ENCODE measurements at regions not wholly inside any gene's neighbourhood (a gene's known extent, or its start where the extent isn't known, plus 50 kb on each side); places are given as distances from the start of the nearest gene placed in this dataset.

DNA sequence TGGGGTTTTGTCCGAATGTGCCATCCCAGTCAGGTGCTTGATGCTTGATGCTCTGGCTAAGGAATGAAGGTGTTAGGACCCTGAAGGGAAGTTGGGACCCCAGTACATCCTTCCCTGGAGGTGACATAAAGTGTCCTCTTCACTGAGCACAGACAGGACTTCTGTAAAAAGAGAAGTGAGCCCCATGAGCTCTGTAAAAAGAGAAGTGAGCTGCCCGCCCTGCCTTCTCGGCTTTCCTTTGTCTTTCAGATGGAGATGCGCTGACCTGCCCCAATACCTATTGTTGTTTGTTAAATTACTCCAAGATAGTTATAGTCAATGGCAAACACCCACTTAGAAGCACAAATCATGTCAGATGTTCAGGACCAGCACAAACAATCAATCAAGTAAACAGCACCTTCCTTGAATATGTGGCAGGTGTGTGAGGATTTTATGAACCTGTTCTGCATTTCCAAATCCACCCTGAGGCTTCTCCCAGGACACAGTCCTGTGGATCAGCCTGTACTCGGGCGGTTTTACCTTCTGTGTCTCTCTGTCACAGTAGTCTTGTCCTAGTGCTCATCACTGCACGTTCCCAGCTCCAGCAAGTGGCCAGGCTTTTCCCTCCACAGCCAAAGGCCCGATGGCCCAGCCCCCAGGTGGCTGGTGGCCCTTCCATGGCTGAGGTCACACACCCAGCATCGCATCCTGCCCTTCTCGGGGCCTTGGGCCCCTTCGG, 191.4 kb downstream of the MTRR start:
- FAIRE-seq (peak; percentile 48), DNase-seq (ENCODE audit: low read depth in 1 of 2, low spot score in 2 of 2) (no peak)
- no peak overlapping the region for H2BK15ac ChIP-seq (ENCODE audit: low read length)
- WGBS, 2 experiments (ENCODE audit: extremely low coverage in 1 of 2, insufficient coverage in 1 of 2, insufficient read length in 1 of 2, insufficient replicate concordance in 2 of 2, low coverage in 1 of 2, low lambda C conversion rate in 2 of 2, missing lambda C conversion rate in 1 of 2): 58% methylated on average over 11 of the region's 11 CpGs; no CpG with 5 or more reads in 1 of the 2 experiments
- H2BK5ac ChIP-seq (ENCODE audit: low read depth, low read length): 0 out of 2 replicates have a peak overlapping the region, but pooled peaks have one; percentile 29
- H2BK20ac ChIP-seq (ENCODE audit: low read length): peak overlapping the region; percentile 8; the same call in 1 of the 2 replicates
- H3K79me1 ChIP-seq (ENCODE audit: low read depth, low read length): no peaks in the 10 kb centered on the region; the same call in 1 of the 2 replicates
- H2AFZ ChIP-seq (ENCODE audit: low read length): peak overlapping the region; percentile 37; the same call in 1 of the 2 replicates
- H4K5ac ChIP-seq (ENCODE audit: insufficient read length, low read depth, low read length): no peak overlapping the region
- H3K9me3 ChIP-seq (ENCODE audit: insufficient read depth in 2 of 2, low read depth in 1 of 2, low read length in 1 of 2): no peaks in the 10 kb centered on the region
- no peak overlapping the region for H3K23ac ChIP-seq (ENCODE audit: insufficient read length)
- no peak overlapping the region for H3K4ac ChIP-seq (replicated peaks; ENCODE audit: insufficient read length, low read depth, low read length)
- H3K4me2 ChIP-seq (ENCODE audit: insufficient read depth in 1 of 2, low read depth in 2 of 2, low read length in 2 of 2): peak overlapping the region; percentile 31 to 51; a peak in 2 of 4 replicates
- no peak overlapping the region for H4K8ac ChIP-seq (ENCODE audit: extremely low read depth, insufficient read depth, low read length)
- no peaks in the 10 kb centered on the region for H3K27me3 ChIP-seq (replicated peaks in 1 of 4; ENCODE audit: control insufficient read depth in 3 of 4, extremely low read depth in 1 of 4, insufficient read depth in 3 of 4, low read length in 3 of 4)
- H4K20me1 ChIP-seq (replicated peaks in 1 of 2; ENCODE audit: control insufficient read depth in 1 of 2, insufficient read depth in 2 of 2, low read length in 2 of 2): no peaks in the 10 kb centered on the region
- no peaks in the 10 kb centered on the region for H3K36me3 ChIP-seq (ENCODE audit: control insufficient read depth in 2 of 4, insufficient read depth in 4 of 4, low read length in 3 of 4)
- H3K4me1 ChIP-seq (replicated peaks in 1 of 4; ENCODE audit: control insufficient read depth in 3 of 4, insufficient read depth in 4 of 4, low read length in 3 of 4): peaks cover 5 to 12% (median 9%) of the 10 kb centered on the region in 4 experiments
- no peaks in the 10 kb centered on the region for H3K23me2 ChIP-seq (ENCODE audit: low read depth, low read length)
- H3K4me3 ChIP-seq (ENCODE audit: extremely low read depth in 1 of 4, insufficient read depth in 2 of 4, low read depth in 3 of 4, low read length in 4 of 4): no peak overlapping the region
- H3K27ac ChIP-seq (ENCODE audit: low read depth, low read length): no peak overlapping the region
- POLR2A ChIA-PET (ENCODE audit: partially characterized antibody): no interaction called here
- CTCF ChIA-PET (ENCODE audit: partially characterized antibody): interaction anchor here (1.0 to 1.5 kb wide), 4 partner anchors 9 to 133 kb away, joined by 3 to 4 read pairs (median 4); no protein-coding TSS in a partner anchor
- no peak overlapping the region; the same call in 1 of the 2 replicates for H3K18ac ChIP-seq (ENCODE audit: extremely low read depth, low read length)
- no peak overlapping the region; the same call in 1 of the 2 replicates for H2BK12ac ChIP-seq (ENCODE audit: low read depth, low read length)
- H3K14ac ChIP-seq (ENCODE audit: insufficient read length): no peak overlapping the region
- H2BK120ac ChIP-seq (replicated peaks; ENCODE audit: low read depth, low read length): no peak overlapping the region
- H2AK5ac ChIP-seq (ENCODE audit: low read depth, low read length): no peak overlapping the region
- TF ChIP-seq SIRT6 (IDR thresholded peaks at IDR 0.05; ENCODE audit: low read length): no peak
- TF ChIP-seq JUND (IDR thresholded peaks at IDR 0.05; ENCODE audit: low read length): no peak
- no peak for TF ChIP-seq CEBPB (IDR thresholded peaks at IDR 0.05; ENCODE audit: low read depth, low read length)
- TF ChIP-seq EZH2 (IDR thresholded peaks at IDR 0.05; ENCODE audit: low read depth, low read length, severe bottlenecking): no peak
- no peak for TF ChIP-seq YY1 (IDR thresholded peaks at IDR 0.05; ENCODE audit: low read depth, low read length)
- no peak for TF ChIP-seq POU5F1 (IDR thresholded peaks at IDR 0.05; ENCODE audit: low read depth, low read length)
- TF ChIP-seq TCF12 (IDR thresholded peaks at IDR 0.05; ENCODE audit: low read depth, low read length): no peak
- TF ChIP-seq SP2 (IDR thresholded peaks at IDR 0.05; ENCODE audit: low read length): no peak
- H3K9ac ChIP-seq (replicated peaks in 1 of 4; ENCODE audit: extremely low read depth in 1 of 4, low read depth in 3 of 4, low read length in 3 of 4): no peak overlapping the region
- H4K91ac ChIP-seq (replicated peaks; ENCODE audit: insufficient read length, low read length): no peak overlapping the region
- no peaks in the 10 kb centered on the region for H3K79me2 ChIP-seq (ENCODE audit: control insufficient read depth in 1 of 2, insufficient read depth in 2 of 2, low read length in 2 of 2)
- H3K56ac ChIP-seq (replicated peaks; ENCODE audit: insufficient read length, low read depth, low read length): no peak overlapping the region

Data from H1 (cell line).